Renal cortex interstitium (tissue), 11 donors: ENCODE measurements at regions not wholly inside any gene's neighbourhood (a gene's known extent, or its start where the extent isn't known, plus 50 kb on each side); places are given as distances from the start of the nearest gene placed in this dataset.

Source experiments
- DNase-seq, 11 donors: peaks; one replicate each; pipeline ENCODE4 v3.0.0-alpha.2; 2013; ENCODE audit warnings: low read depth in 9 of 11, low spot score in 4 of 11; ENCODE audit errors: extremely low read depth in 1 of 11

GRCh38 chr13:54144828-54145227, 1116.2 kb downstream of the OLFM4 start:
- no peak for DNase-seq

DNA sequence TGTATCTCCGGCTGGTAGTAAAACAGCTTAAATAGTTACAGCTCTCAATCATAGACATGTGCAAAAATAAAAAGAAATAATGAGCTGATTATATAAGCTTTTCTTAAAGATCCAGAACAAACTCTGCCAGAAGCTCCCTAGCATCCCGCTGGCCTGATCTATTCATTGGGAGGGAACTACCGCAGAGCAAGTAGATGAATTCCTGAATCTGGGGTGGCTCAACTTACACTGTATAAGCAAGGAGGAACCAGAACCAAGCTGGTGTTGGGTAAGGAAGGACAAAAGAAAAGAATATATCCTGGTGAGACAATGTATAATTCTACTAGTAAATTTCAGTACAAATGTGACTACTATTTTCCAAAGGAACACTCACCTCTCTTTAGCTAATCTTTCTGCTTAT, 1122.2 kb downstream of the OLFM4 start:
- no peak for DNase-seq

GRCh38 chr13:54162069-54162468, 1133.5 kb downstream of the OLFM4 start:
- DNase-seq: no peak

GRCh38 chr13:54165581-54166215, 1137.1 kb downstream of the OLFM4 start:
- no peak for DNase-seq

DNA sequence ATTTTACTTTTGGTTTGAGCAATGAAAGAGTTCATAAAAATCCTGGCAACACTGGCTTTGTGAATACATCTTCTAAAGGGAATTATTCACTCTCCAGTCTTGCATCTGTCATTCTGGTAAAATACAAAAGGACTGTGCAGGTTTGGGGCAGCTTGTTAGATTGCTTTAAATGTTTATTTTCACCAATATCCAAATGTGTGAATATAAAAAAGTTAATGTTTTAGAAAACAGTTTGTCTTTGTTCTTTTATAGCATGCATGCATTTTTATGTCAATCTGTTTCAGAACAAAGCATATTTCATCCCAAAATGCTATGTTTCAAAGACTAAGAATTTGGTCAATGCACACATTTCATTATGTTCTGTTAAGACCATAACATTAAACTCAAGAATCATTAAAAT, 1145.4 kb downstream of the OLFM4 start:
- no peak for DNase-seq

- no peak for DNase-seq
Measured at GRCh38 chr13:54175466-54175865, 1146.9 kb downstream of the OLFM4 start.

DNA sequence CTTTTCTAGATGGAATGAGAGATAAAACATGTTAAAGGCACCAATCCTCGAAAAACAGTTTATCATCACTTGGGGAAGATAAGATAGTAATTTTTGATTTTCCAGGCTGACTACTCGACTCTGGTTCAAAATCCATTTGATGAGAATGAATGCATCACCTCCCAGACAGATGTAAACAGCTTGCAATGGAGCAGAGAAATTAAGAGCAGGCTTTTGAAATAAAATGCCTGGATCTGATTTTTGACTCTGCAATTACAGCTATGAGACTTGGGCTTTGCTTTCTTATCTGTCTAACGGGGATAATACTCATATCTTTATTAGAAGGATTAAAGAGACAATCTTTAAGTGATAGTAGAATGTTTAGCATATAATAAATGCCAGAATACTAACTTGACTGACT, 1148.9 kb downstream of the OLFM4 start:
- DNase-seq: no peak

- no peak for DNase-seq
Measured at GRCh38 chr13:54183166-54183565, 1154.6 kb downstream of the OLFM4 start.

- no peak for DNase-seq
Measured at GRCh38 chr13:54183728-54184127, 1155.1 kb downstream of the OLFM4 start.

GRCh38 chr13:54184576-54184975, 1156.0 kb downstream of the OLFM4 start:
- no peak for DNase-seq

DNA sequence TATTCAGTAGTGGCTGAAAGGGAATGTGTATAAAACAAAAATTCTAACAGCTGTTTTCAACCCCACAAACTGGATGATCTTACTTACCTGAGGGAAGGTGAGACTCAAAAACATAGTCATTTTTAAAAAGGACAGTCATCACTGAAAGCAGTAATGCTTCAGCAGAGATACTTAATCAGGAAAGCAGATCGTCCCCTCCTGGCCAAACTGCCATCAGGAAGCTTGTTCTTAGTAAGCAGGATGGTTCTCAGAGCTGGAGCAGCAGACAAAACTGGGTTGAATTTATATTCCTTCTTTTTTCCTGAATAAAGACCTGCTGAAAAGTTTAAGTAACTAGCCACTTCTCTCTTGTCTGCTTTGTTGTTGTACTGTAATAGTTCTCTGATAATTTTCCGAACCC, 1156.5 kb downstream of the OLFM4 start:
- no peak for DNase-seq

GRCh38 chr13:54185785-54186184, 1157.2 kb downstream of the OLFM4 start:
- DNase-seq: peak in 5 of 11 donors; percentile 0 to 6 (median 1)

DNA sequence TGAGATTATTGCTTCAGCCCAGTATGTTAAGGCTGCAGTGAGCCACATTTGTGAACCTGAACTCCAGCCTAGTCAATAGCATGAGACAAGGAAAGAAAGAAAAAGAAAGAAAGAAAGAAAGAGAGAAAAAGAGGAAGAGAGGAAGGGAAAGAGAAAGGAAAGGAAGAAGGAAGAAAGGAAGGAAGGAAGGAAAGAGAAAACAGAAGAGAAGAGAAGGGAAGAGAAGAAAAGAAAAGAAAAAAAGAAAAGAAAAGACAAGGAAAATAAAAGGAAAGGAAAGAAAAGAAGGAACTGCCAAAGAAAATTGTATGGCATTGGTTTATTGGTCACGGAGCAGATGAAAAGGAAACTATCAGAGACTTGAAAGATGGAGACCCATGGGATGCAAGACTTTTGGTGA, 1158.8 kb downstream of the OLFM4 start:
- no peak for DNase-seq

GRCh38 chr13:54194233-54195024, 1165.8 kb downstream of the OLFM4 start:
- DNase-seq: no peak

DNA sequence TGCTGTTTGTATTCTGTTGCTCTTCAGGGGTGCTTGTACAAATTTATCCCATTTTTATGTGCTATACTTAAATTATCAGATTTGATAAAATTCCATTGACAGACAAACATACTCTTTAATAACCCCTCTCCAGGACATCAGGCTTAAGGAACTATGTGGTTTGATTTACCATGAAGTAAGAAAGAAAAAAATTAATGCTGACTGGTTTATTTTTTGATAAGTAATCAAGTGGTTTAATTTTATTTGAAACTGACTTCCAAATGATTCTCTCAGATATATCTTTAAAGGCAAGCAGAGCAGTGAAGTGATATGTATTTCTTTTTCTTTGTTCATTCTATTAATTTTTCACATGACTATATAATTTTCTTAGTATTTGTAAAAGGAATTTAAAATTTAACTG, 1168.1 kb downstream of the OLFM4 start:
- DNase-seq: no peak

DNA sequence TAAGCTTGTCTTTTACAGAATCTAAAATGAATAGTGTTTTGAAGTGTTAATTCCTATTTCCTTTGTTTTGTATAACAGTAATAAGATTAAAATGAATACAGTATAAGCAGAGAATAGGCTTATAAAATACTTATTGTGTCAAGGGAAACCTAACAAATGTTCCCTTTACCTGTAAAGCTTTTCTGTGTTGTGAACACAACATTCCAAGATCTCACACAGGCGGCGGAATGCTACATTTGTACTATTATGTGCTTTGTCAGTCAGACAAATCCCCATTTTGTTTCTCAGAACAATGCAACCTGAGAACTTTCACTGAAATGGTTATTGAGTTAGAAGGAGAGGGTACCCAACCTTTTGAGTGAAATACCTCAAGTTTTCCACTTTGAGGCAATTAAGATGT, 1170.3 kb downstream of the OLFM4 start:
- no peak for DNase-seq

DNA sequence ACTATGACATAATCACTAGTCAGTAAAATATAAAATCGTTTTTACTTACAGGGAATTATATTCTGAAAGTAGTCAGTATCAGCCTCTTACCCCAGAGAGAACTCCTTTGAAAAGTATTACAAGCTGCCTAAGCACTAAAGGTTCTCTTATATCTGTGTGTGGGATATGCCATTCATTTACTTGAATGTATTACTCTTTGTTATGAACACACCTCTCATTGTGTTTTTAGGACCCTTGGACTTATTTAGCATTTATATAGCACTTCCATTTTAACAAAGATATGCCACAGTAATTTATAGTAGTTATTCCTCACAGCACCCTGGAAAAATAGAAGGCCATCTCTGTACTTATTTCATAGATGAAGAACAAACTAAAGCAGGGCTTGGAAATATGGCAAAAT, 1178.0 kb downstream of the OLFM4 start:
- no peak for DNase-seq

DNA sequence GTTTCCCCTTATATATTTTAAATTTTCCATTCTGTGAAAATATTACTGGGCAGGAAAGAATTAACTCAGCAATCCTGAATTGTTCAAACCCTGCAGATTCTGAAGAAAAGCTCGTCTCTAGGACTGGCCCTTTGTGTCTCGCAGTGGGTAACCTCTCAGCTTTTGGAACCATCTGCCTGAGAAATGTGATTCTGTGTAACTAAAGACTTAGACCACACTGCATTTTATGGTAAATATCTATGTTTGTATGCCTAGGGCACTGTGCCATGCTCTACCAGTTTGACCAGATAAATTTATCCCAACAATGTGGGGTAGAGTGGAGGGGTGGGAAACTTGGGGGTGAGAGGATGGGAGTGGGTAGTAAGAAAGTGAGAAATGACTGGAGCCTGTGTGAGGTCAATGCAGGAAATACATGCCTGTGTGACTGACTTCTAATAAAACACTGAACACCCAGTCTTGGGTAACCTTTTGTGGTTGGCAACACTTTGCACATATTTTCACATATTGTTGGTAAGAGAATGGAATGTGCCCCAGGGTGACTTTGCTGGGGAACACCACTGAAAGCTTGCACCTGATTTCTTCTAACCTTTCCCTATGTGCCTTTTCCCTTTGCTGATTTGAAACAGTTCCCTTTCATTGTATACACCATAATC, 1181.9 kb downstream of the OLFM4 start:
- peak in 6 of 11 donors; percentile 6 to 45 (median 34) for DNase-seq

DNA sequence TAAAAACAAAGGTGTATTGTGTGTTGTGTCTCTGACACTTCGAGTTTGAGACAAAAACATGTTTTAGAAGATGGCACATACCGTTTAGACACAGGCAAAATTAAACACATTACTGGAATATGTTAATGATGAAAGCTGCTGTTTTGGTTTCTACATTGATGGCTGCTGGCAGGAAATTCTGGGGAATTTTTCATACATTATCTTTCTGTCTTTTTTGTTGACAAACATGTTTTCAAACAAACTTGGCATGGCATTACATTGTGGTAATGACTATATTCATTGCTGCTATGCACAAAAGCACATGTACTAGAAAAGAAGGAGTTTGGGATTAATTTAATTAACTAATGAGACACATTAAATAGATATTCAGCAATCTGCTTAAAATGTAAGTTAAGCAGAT, 1187.6 kb downstream of the OLFM4 start:
- no peak for DNase-seq

DNA sequence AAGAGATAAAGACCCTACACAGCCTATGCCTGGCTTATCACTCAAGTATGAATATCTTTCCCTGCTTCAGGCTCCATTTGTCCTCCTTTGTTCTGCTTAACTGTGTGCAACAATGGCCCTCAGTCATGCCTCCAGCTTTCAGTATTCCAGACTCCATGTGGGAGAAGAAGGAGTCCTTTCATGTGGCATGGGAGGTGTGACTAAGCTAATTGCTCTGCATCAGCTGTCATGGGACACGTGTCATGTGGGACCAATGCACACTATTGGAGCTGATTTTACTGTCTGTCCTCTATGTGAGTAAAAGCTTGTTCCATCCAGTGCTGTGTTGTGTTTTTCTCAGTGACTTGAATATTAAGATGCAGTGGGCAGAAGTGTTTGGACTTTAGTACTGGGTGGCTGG, 1198.3 kb downstream of the OLFM4 start:
- no peak for DNase-seq
